ENCODE measurements at regions not wholly inside any gene's neighbourhood (a gene's known extent, or its start where the extent isn't known, plus 50 kb on each side); places are given as distances from the start of the nearest gene placed in this dataset.
"Not testable (repeated sequence)": the region's sequence is repeated elsewhere in the genome, so short reads cannot be mapped to it uniquely, and the experiment has no call there.

- no peak for DNase-seq
These were observed 331.5 kb upstream of the CNTNAP2 start for GRCh38 chr7:145784809-145785780.

- not testable (repeated sequence) for DNase-seq
These were observed 335.2 kb upstream of the CNTNAP2 start for GRCh38 chr7:145781388-145781787.

- DNase-seq: no peak
These were observed 337.5 kb upstream of the CNTNAP2 start for GRCh38 chr7:145779140-145779539.

- no peak for DNase-seq
These were observed 341.8 kb upstream of the CNTNAP2 start for GRCh38 chr7:145774777-145775176.

GRCh38 chr7:145753004-145753403 lies 363.6 kb upstream of the CNTNAP2 start:
- no peak for DNase-seq

GRCh38 chr7:145737617-145738016 lies 379.0 kb upstream of the CNTNAP2 start:
- no peak for DNase-seq

- no peak for DNase-seq
These were observed 381.5 kb upstream of the CNTNAP2 start for GRCh38 chr7:145735061-145735460.

GRCh38 chr7:145732521-145732920 lies 384.1 kb upstream of the CNTNAP2 start:
- no peak for DNase-seq

- DNase-seq: no peak
These were observed 386.9 kb upstream of the CNTNAP2 start for GRCh38 chr7:145729691-145730090.

- DNase-seq: no peak
These were observed 398.5 kb upstream of the CNTNAP2 start for GRCh38 chr7:145718129-145718528.

GRCh38 chr7:145700488-145700887 lies 416.1 kb upstream of the CNTNAP2 start:
- no peak for DNase-seq

- DNase-seq: no peak
These were observed 417.9 kb upstream of the CNTNAP2 start for GRCh38 chr7:145698526-145699262.

GRCh38 chr7:145697412-145698107 lies 419.0 kb upstream of the CNTNAP2 start:
- not testable (repeated sequence) for DNase-seq

GRCh38 chr7:145696071-145696470 lies 420.5 kb upstream of the CNTNAP2 start:
- DNase-seq: no peak

GRCh38 chr7:145692237-145692950 lies 424.2 kb upstream of the CNTNAP2 start:
- DNase-seq: no peak

- no peak for DNase-seq
These were observed 425.2 kb upstream of the CNTNAP2 start for GRCh38 chr7:145691377-145691914.

GRCh38 chr7:145681646-145682045 lies 435.0 kb upstream of the CNTNAP2 start:
- no peak for DNase-seq

GRCh38 chr7:145681159-145681558 lies 435.4 kb upstream of the CNTNAP2 start:
- no peak for DNase-seq

- DNase-seq: no peak
These were observed 450.9 kb upstream of the CNTNAP2 start for GRCh38 chr7:145665499-145666258.

- DNase-seq: no peak
These were observed 460.9 kb upstream of the CNTNAP2 start for GRCh38 chr7:145655666-145656065.

- DNase-seq: no peak
These were observed 471.5 kb upstream of the CNTNAP2 start for GRCh38 chr7:145645135-145645515.
